ENCODE measurements at regions not wholly inside any gene's neighbourhood (a gene's known extent, or its start where the extent isn't known, plus 50 kb on each side); places are given as distances from the start of the nearest gene placed in this dataset.

GRCh38 chr4:100108869-100109268 lies 81.4 kb downstream of the DDIT4L start:
- Histone ChIP-seq H2AFZ (ENCODE audit: low read depth, low read length) (no peak overlapping the region), H3K9me3 (replicated peaks; ENCODE audit: control insufficient read depth, insufficient read depth, low read length) (no peaks in the 10 kb centered on the region), H3K4me1 (ENCODE audit: control insufficient read depth, extremely low read depth, insufficient read depth, low read length) (no peaks in the 10 kb centered on the region), H3K27me3 (ENCODE audit: control insufficient read depth in 2 of 2, insufficient read depth in 2 of 2, low read length in 2 of 2) (no peaks in the 10 kb centered on the region), H3K4me3 (replicated peaks in 1 of 3; ENCODE audit: insufficient read depth in 1 of 3, low read depth in 1 of 3, low read length in 3 of 3) (no peak overlapping the region), H3K36me3 (ENCODE audit: control insufficient read depth in 2 of 2, extremely low read depth in 1 of 2, insufficient read depth in 2 of 2, low read length in 2 of 2) (no peaks in the 10 kb centered on the region), H3K4me2 (ENCODE audit: insufficient read depth, low read length) (no peak overlapping the region), H3K9me1 (replicated peaks; ENCODE audit: control insufficient read depth, extremely low read depth, insufficient read depth, low read length) (no peaks in the 10 kb centered on the region), H3K9ac (replicated peaks; ENCODE audit: extremely low read depth, insufficient read depth, low read length) (no peak overlapping the region), H3K79me2 (ENCODE audit: control insufficient read depth, insufficient read depth, low read length) (no peaks in the 10 kb centered on the region), H4K20me1 (replicated peaks; ENCODE audit: control insufficient read depth, extremely low read depth, insufficient read depth, low read length) (no peaks in the 10 kb centered on the region), H3K27ac (ENCODE audit: insufficient read depth, low read depth, low read length) (no peak overlapping the region)
- BruUV-seq (replicated peaks), result no TSS peak
- ChIA-PET CTCF (interaction anchor here (1.2 kb wide), 1 partner anchor 16 kb away, joined by 6 read pairs; no protein-coding TSS in a partner anchor), POLR2A (no interaction called here)
- dilution Hi-C loops (cut with MboI; ENCODE audit: extremely low pct_ligation_motif_present, low sequenced_read_pairs), result no loop called here
- intact Hi-C loops (cut with micrococcal nuclease), result no loop called here
- TF ChIP-seq MAX (IDR thresholded peaks at IDR 0.05; ENCODE audit: insufficient read depth, insufficient read length), result no peak
- TF ChIP-seq EZH2 (IDR thresholded peaks at IDR 0.05; ENCODE audit: borderline replicate concordance, low read depth, low read length, severe bottlenecking), result no peak
- TF ChIP-seq CTCF (IDR thresholded peaks at IDR 0.05; ENCODE audit: extremely low read depth in 1 of 2, insufficient read depth in 1 of 2, low read depth in 1 of 2, low read length in 2 of 2), result no peak
- no peak for TF ChIP-seq POLR2A (IDR thresholded peaks at IDR 0.05; ENCODE audit: low read depth, low read length)
- TF ChIP-seq JUN (IDR thresholded peaks at IDR 0.05; ENCODE audit: borderline replicate concordance, insufficient read depth, insufficient read length, low read depth), result no peak
- TF ChIP-seq GATA2 (IDR thresholded peaks at IDR 0.05; ENCODE audit: insufficient read depth, insufficient read length, low read depth, low read length), result no peak
- no peak for TF ChIP-seq MYC (IDR thresholded peaks at IDR 0.05; ENCODE audit: low read depth, low read length)
- TF ChIP-seq FOS (IDR thresholded peaks at IDR 0.05; ENCODE audit: borderline replicate concordance, insufficient read depth, low read length), result no peak
- no peak for TF ChIP-seq POLR2AphosphoS5 (IDR thresholded peaks at IDR 0.05; ENCODE audit: insufficient read depth, low read depth, low read length)
- DNase-seq (ENCODE audit: low read depth, low spot score) (no peak), FAIRE-seq (no peak)
